IMR-90 (cell line): ENCODE measurements at regions not wholly inside any gene's neighbourhood (a gene's known extent, or its start where the extent isn't known, plus 50 kb on each side); places are given as distances from the start of the nearest gene placed in this dataset.

ENCODE experiments used
- ATAC-seq: fragments of 200-7000 bp; cut with Tn5 transposase; 2 replicates; pipeline ENCODE4 v1.9.1; 2020; ENCODE audit warnings: low read depth, mild to moderate bottlenecking, moderate library complexity
- BruUV-seq: library from RNA; stranded (reverse); fragments of 400-500 nt; replicated peaks from 2 replicates; lab custom pipeline; 2021; lab: Mats Ljungman, UMichigan
- CTCF ChIA-PET: fragments of 300-600 bp; formaldehyde crosslinking; extraction: SDS; loops from one replicate; lab custom pipeline; 2021; ENCODE audit warnings: antibody characterized with exemption; lab: Yijun Ruan, JAX
- POLR2A ChIA-PET: fragments of 300-600 bp; sonication (Branson Sonifier 250); formaldehyde crosslinking; loops from one replicate; lab custom pipeline; 2022; ENCODE audit warnings: antibody characterized with exemption; ENCODE audit not compliant: unreplicated experiment; lab: Charles Lee
- DNase-seq: peaks from one replicate; pipeline ENCODE4 v3.0.0; 2013
- H2AFZ ChIP-seq: replicated peaks from 2 replicates; pipeline ENCODE3; 2013; ENCODE audit warnings: low read length, mild to moderate bottlenecking; ENCODE audit not compliant: poor library complexity
- H2AK5ac ChIP-seq: 2 replicates; pipeline ENCODE4 v1.6.1; 2013; ENCODE audit warnings: low read depth, low read length, inconsistent platforms
- H2AK9ac ChIP-seq: replicated peaks from 2 replicates; pipeline ENCODE3; 2013; ENCODE audit warnings: mild to moderate bottlenecking, low read depth, low read length, moderate library complexity; ENCODE audit not compliant: poor library complexity
- H2BK120ac ChIP-seq: 2 replicates; pipeline ENCODE4 v1.6.1; 2013; ENCODE audit warnings: low read depth, low read length, inconsistent platforms
- H2BK15ac ChIP-seq: 3 replicates; pipeline ENCODE4 v1.6.1; 2013; ENCODE audit warnings: low read depth, low read length, inconsistent platforms
- H2BK20ac ChIP-seq: 2 replicates; pipeline ENCODE4 v1.6.1; 2013; ENCODE audit warnings: low read depth, mild to moderate bottlenecking, inconsistent platforms, low read length, moderate library complexity
- H2BK5ac ChIP-seq: 2 replicates; pipeline ENCODE4 v1.6.1; 2013; ENCODE audit warnings: mild to moderate bottlenecking, low read depth, low read length, inconsistent platforms; ENCODE audit not compliant: poor library complexity, severe bottlenecking
- H3K14ac ChIP-seq: replicated peaks from 2 replicates; pipeline ENCODE4 v1.6.1; 2013; ENCODE audit warnings: low read depth, low read length, inconsistent platforms
- H3K18ac ChIP-seq: 2 replicates; pipeline ENCODE4 v1.6.1; 2013; ENCODE audit warnings: low read depth, low read length, control low read depth
- H3K23ac ChIP-seq: 2 replicates; pipeline ENCODE4 v1.6.1; 2013; ENCODE audit warnings: low read depth, low read length, inconsistent platforms
- H3K27ac ChIP-seq: 2 replicates; pipeline ENCODE4 v1.5.1; 2013; ENCODE audit warnings: mild to moderate bottlenecking, control low read depth, low read length; ENCODE audit not compliant: insufficient read depth
- H3K27me3 ChIP-seq: 2 replicates; pipeline ENCODE4 v1.6.1; 2013; ENCODE audit warnings: low read length; ENCODE audit not compliant: control insufficient read depth, insufficient read depth
- H3K36me3 ChIP-seq: 2 replicates; pipeline ENCODE4 v1.6.1; 2013; ENCODE audit warnings: low read length, mixed read lengths; ENCODE audit not compliant: control insufficient read depth, insufficient read depth
- H3K4ac ChIP-seq: 2 replicates; pipeline ENCODE4 v1.6.1; 2013; ENCODE audit warnings: low read depth, low read length, inconsistent platforms
- H3K4me1 ChIP-seq: 2 replicates; pipeline ENCODE4 v1.6.1; 2013; ENCODE audit warnings: low read length, mixed read lengths; ENCODE audit not compliant: control insufficient read depth, insufficient read depth
- H3K4me2 ChIP-seq: 2 replicates; pipeline ENCODE4 v1.6.1; 2013; ENCODE audit warnings: low read depth, mild to moderate bottlenecking, control low read depth, low read length, moderate library complexity
- H3K4me3 ChIP-seq: 2 replicates; pipeline ENCODE4 v1.5.1; 2013; ENCODE audit warnings: low read depth, mild to moderate bottlenecking, control low read depth, low read length, moderate library complexity; ENCODE audit not compliant: insufficient read depth
- H3K56ac ChIP-seq: 2 replicates; pipeline ENCODE4 v1.6.1; 2013; ENCODE audit warnings: low read length, inconsistent platforms; ENCODE audit not compliant: insufficient read depth; ENCODE audit errors: extremely low read depth
- H3K79me1 ChIP-seq, 2 experiments: 2 replicates each; pipeline ENCODE4 v1.6.1; 2013; ENCODE audit warnings: low read length in 2 of 2, inconsistent platforms in 1 of 2, low read depth in 1 of 2
- H3K9ac ChIP-seq: 2 replicates; pipeline ENCODE4 v1.6.1; 2013; ENCODE audit warnings: low read depth, low read length, control low read depth
- H3K9me1 ChIP-seq: 2 replicates; pipeline ENCODE4 v1.6.1; 2013; ENCODE audit warnings: low read length, inconsistent platforms; ENCODE audit not compliant: insufficient read depth
- H3K9me3 ChIP-seq: 2 replicates; pipeline ENCODE4 v1.6.1; 2013; ENCODE audit warnings: low read length; ENCODE audit not compliant: control insufficient read depth, insufficient read depth
- H4K20me1 ChIP-seq: 2 replicates; pipeline ENCODE4 v1.6.1; 2013; ENCODE audit warnings: low read length, inconsistent platforms; ENCODE audit not compliant: insufficient read depth
- H4K5ac ChIP-seq: 2 replicates; pipeline ENCODE4 v1.6.1; 2013; ENCODE audit warnings: mild to moderate bottlenecking, low read depth, low read length, control low read depth
- H4K8ac ChIP-seq, 2 experiments: 2 replicates each; pipeline ENCODE4 v1.6.1; 2013; ENCODE audit warnings: low read depth in 2 of 2, low read length in 2 of 2, control low read depth in 1 of 2, inconsistent platforms in 1 of 2
- H4K91ac ChIP-seq: 2 replicates; pipeline ENCODE4 v1.6.1; 2013; ENCODE audit warnings: low read depth, low read length, inconsistent platforms; ENCODE audit not compliant: insufficient read depth
- BHLHE40 ChIP-seq: fragments of 150-350 bp; IDR thresholded peaks from 2 replicates; pipeline ENCODE4 v1.6.1; 2016; ENCODE audit warnings: mild to moderate bottlenecking, low read depth, low read length
- CEBPB ChIP-seq: IDR thresholded peaks from 2 replicates; pipeline ENCODE4 v1.6.1; 2012; ENCODE audit warnings: low read depth, low read length, improper control_type of control experiment
- CHD1 ChIP-seq: IDR thresholded peaks from 2 replicates; pipeline ENCODE4 v1.6.1; 2012; ENCODE audit warnings: low read depth, low read length, improper control_type of control experiment
- FOS ChIP-seq: fragments of 150-350 bp; IDR thresholded peaks from 2 replicates; pipeline ENCODE4 v1.6.1; 2016; ENCODE audit warnings: low read depth, low read length
- MXI1 ChIP-seq: IDR thresholded peaks from 2 replicates; pipeline ENCODE4 v1.6.1; 2012; ENCODE audit warnings: low read depth, mild to moderate bottlenecking, low read length, moderate library complexity, borderline replicate concordance
- POLR2A ChIP-seq: IDR thresholded peaks from 2 replicates; pipeline ENCODE4 v1.6.1; 2012; ENCODE audit warnings: mild to moderate bottlenecking, low read depth, low read length
- RAD21 ChIP-seq: IDR thresholded peaks from 2 replicates; pipeline ENCODE4 v1.6.1; 2012; ENCODE audit warnings: low read length, improper control_type of control experiment
- RCOR1 ChIP-seq: IDR thresholded peaks from 2 replicates; pipeline ENCODE4 v1.6.1; 2012; ENCODE audit warnings: mild to moderate bottlenecking, low read length, improper control_type of control experiment; ENCODE audit not compliant: insufficient replicate concordance
- dilution Hi-C: fragments of 300-500 bp; cut with HindIII; formaldehyde crosslinking; loops from one replicate; pipeline ENCODE4 v1.14.3; 2018; ENCODE audit warnings: low sequenced_read_pairs; ENCODE audit not compliant: unreplicated experiment
- in situ Hi-C: fragments of 300-500 bp; cut with MboI; formaldehyde crosslinking; loops from 3 replicates; pipeline ENCODE4 v1.14.3; 2019; ENCODE audit warnings: low sequenced_read_pairs, inconsistent platforms, mixed read lengths
- intact Hi-C: fragments of 100-400 bp; cut with micrococcal nuclease; formaldehyde crosslinking; loops from 2 replicates; pipeline ENCODE4 v1.10.0; 2022
- TF ChIP-seq, protein P1 (sequence below): fragments of 150-350 bp; IDR thresholded peaks from 2 replicates; pipeline ENCODE4 v1.6.1; 2017; ENCODE audit warnings: mild to moderate bottlenecking, antibody characterized with exemption, low read length, low read depth

DNA sequence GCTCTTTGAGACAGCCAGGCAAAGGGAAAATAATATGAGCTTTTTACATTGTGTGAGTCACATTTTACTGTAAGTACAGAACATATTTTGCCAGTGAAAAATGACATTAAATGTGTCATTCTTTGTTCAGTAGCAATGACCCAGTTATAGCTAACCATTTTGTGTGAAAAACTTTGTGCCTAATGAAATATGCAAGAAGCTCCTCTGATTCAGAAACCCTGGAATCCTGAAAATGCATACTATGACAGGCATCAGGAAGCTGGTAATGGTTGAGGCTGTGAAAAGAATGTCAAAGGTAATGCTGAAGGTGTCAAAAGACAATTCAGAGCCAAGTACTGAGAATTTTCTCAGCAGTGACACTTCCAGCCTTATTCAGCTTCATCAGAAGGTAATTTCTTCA lies 549.5 kb upstream of the SMIM31 start:
- ChIA-PET CTCF (no interaction called here), POLR2A (no interaction called here)
- dilution Hi-C loops: no loop called here
- DNase-seq (peak; percentile 12), ATAC-seq (no peak)
- Histone ChIP-seq H3K79me1 (no peaks in the 10 kb centered on the region), H2BK5ac (no peak overlapping the region), H4K5ac (no peak overlapping the region), H3K56ac (no peak overlapping the region), H4K91ac (no peak overlapping the region), H3K9me3 (peaks cover 5% of the 10 kb centered on the region), H3K4ac (no peak overlapping the region), H2AK5ac (no peak overlapping the region), H3K9me1 (no peaks in the 10 kb centered on the region), H2BK120ac (no peak overlapping the region), H3K4me3 (no peak overlapping the region), H4K20me1 (no peaks in the 10 kb centered on the region), H3K9ac (no peak overlapping the region), H2AFZ (no peak overlapping the region), H3K36me3 (no peaks in the 10 kb centered on the region), H2AK9ac (no peak overlapping the region), H2BK15ac (no peak overlapping the region), H4K8ac (no peak overlapping the region), H3K4me1 (no peaks in the 10 kb centered on the region), H3K14ac (no peak overlapping the region), H3K4me2 (no peak overlapping the region), H3K23ac (no peak overlapping the region), H3K27ac (no peak overlapping the region), H2BK20ac (no peak overlapping the region), H3K27me3 (no peaks in the 10 kb centered on the region), H3K18ac (no peak overlapping the region)
- TF ChIP-seq FOS (no peak), RCOR1 (no peak), CEBPB (no peak), RAD21 (no peak), MXI1 (no peak), BHLHE40 (no peak), POLR2A (no peak), CHD1 (no peak)
- TF ChIP-seq, protein P1, sequence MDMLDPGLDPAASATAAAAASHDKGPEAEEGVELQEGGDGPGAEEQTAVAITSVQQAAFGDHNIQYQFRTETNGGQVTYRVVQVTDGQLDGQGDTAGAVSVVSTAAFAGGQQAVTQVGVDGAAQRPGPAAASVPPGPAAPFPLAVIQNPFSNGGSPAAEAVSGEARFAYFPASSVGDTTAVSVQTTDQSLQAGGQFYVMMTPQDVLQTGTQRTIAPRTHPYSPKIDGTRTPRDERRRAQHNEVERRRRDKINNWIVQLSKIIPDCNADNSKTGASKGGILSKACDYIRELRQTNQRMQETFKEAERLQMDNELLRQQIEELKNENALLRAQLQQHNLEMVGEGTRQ: no peak
- in situ Hi-C loops: no loop called here
- BruUV-seq: no TSS peak
- intact Hi-C loops: no loop called here
